ENCODE measurements at regions not wholly inside any gene's neighbourhood (a gene's known extent, or its start where the extent isn't known, plus 50 kb on each side); places are given as distances from the start of the nearest gene placed in this dataset.
A peak's percentile ranks its signal among the peaks of the same experiment; 100 is the strongest.

GRCh38 chr13:80742033-80742432 is 401.1 kb upstream of the SPRY2 start:
- peak; percentile 7 for DNase-seq (ENCODE audit: low read depth)
- no peak for TF ChIP-seq CTCF (conservative IDR thresholded peaks at IDR 0.05; ENCODE audit: control insufficient read depth, insufficient read depth, low read depth, low read length)
- H3K4me3 ChIP-seq (ENCODE audit: control insufficient read depth, low read depth, low read length), result no peak overlapping the region

- no peak for TF ChIP-seq CTCF (conservative IDR thresholded peaks at IDR 0.05; ENCODE audit: control insufficient read depth, insufficient read depth, low read depth, low read length)
- no peak overlapping the region for H3K4me3 ChIP-seq (ENCODE audit: control insufficient read depth, low read depth, low read length)
- no peak for DNase-seq (ENCODE audit: low read depth)
Observed at GRCh38 chr13:80740071-80740470, 399.1 kb upstream of the SPRY2 start.

- DNase-seq (ENCODE audit: low read depth), result no peak
- no peak overlapping the region for H3K4me3 ChIP-seq (ENCODE audit: control insufficient read depth, low read depth, low read length)
- no peak for TF ChIP-seq CTCF (conservative IDR thresholded peaks at IDR 0.05; ENCODE audit: control insufficient read depth, insufficient read depth, low read depth, low read length)
Observed at GRCh38 chr13:80737513-80737912, 396.6 kb upstream of the SPRY2 start.

GRCh38 chr13:80727321-80727975 is 386.5 kb upstream of the SPRY2 start:
- no peak overlapping the region for H3K4me3 ChIP-seq (ENCODE audit: control insufficient read depth, low read depth, low read length)
- no peak for DNase-seq (ENCODE audit: low read depth)
- no peak for TF ChIP-seq CTCF (conservative IDR thresholded peaks at IDR 0.05; ENCODE audit: control insufficient read depth, insufficient read depth, low read depth, low read length)

- no peak for DNase-seq (ENCODE audit: low read depth)
- H3K4me3 ChIP-seq (ENCODE audit: control insufficient read depth, low read depth, low read length), result no peak overlapping the region
- no peak for TF ChIP-seq CTCF (conservative IDR thresholded peaks at IDR 0.05; ENCODE audit: control insufficient read depth, insufficient read depth, low read depth, low read length)
Observed at GRCh38 chr13:80726868-80727267, 385.9 kb upstream of the SPRY2 start.

GRCh38 chr13:80721689-80722088 is 380.8 kb upstream of the SPRY2 start:
- TF ChIP-seq CTCF (conservative IDR thresholded peaks at IDR 0.05; ENCODE audit: control insufficient read depth, insufficient read depth, low read depth, low read length), result no peak
- no peak for DNase-seq (ENCODE audit: low read depth)

GRCh38 chr13:80718970-80719369 is 378.0 kb upstream of the SPRY2 start:
- TF ChIP-seq CTCF (conservative IDR thresholded peaks at IDR 0.05; ENCODE audit: control insufficient read depth, insufficient read depth, low read depth, low read length), result no peak
- no peak overlapping the region for H3K4me3 ChIP-seq (ENCODE audit: control insufficient read depth, low read depth, low read length)
- DNase-seq (ENCODE audit: low read depth), result no peak

More at GRCh38 chr13:80721689-80722088, 380.8 kb upstream of the SPRY2 start:
- no peak overlapping the region for H3K4me3 ChIP-seq (ENCODE audit: control insufficient read depth, low read depth, low read length)

Data from fibroblast of mammary gland (primary cell).